Mucosa of descending colon (tissue), 3 donors: ENCODE measurements at regions not wholly inside any gene's neighbourhood (a gene's known extent, or its start where the extent isn't known, plus 50 kb on each side); places are given as distances from the start of the nearest gene placed in this dataset.
"Not testable (repeated sequence)": the region's sequence is repeated elsewhere in the genome, so short reads cannot be mapped to it uniquely, and the experiment has no call there.

ENCODE experiments used
- ATAC-seq: fragments of 200-7000 bp; cut with Tn5 transposase; one replicate; pipeline ENCODE4 v1.9.1; 2020; ENCODE audit warnings: mild to moderate bottlenecking, moderate library complexity
- DNase-seq, 3 donors: peaks; one replicate each; pipeline ENCODE4 v3.0.0-alpha.2; 2020
- H3K36me3 ChIP-seq: fragments of 200-600 bp; one replicate; pipeline ENCODE4 v1.8.0; 2021; ENCODE audit warnings: low read depth, mild to moderate bottlenecking
- H3K4me1 ChIP-seq: fragments of 200-600 bp; one replicate; pipeline ENCODE4 v1.8.0; 2021; ENCODE audit warnings: low read depth, mild to moderate bottlenecking
- H3K4me3 ChIP-seq: fragments of 200-600 bp; one replicate; pipeline ENCODE4 v1.8.0; 2021; ENCODE audit warnings: mild to moderate bottlenecking
- H3K9me3 ChIP-seq: fragments of 200-600 bp; one replicate; pipeline ENCODE4 v1.8.0; 2021; ENCODE audit warnings: mild to moderate bottlenecking
- intact Hi-C, 2 donors: fragments of 100-400 bp; cut with DNase I in 1 of 2; cut with micrococcal nuclease in 1 of 2; formaldehyde crosslinking; loops; one replicate each; pipeline versions ENCODE4 v1.11.0 to v1.11.1; 2022; cut with DNase I, micrococcal nuclease
- TF ChIP-seq, protein P1 (sequence below): fragments of 200-600 bp; IDR thresholded peaks from one replicate; pipeline ENCODE4 v1.8.0; 2022; ENCODE audit warnings: antibody characterized with exemption, mild to moderate bottlenecking
- donor health status: DM: no; HTN: no; CAD: no; lungs with moderate emphysema.
- donor health status: DM: no; HTN: no; CAD: no.
- donor health status: DM: no; HTN: yes; CAD: no.

DNA sequence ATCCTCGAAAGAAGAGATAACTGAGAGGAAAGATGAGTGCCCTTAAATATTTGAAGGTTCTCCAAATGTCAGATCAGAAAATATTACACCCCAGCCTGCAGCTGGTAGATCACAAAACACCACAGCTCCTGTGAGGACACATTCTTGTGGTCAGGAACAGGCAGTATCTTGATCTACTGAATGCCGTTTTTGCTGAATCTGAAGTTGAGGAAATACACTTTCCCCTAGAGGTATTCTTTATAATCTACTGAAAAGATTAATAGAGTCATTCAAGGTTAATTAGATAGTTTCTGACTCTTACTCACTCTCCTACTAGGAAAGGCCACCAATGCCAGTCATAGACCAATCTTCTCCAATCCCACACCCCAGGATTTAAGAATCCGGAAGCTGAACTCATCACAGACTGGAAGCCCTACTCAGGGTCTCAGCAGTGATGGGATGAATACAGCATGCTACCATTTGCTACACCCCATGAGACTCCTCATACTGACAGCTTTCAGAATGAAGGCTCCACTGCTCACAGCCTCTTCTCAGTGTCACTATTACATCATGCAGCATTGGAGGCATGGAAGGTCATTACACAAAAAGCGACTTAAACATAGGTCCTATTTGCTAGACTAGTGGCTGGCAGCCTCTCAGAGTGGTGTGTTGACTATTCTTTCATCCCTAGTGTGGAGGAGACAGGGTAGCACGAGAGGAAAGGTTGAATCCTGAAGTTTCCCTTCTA, 143.9 kb upstream of the SLC1A3 start:
- TF ChIP-seq, protein P1, sequence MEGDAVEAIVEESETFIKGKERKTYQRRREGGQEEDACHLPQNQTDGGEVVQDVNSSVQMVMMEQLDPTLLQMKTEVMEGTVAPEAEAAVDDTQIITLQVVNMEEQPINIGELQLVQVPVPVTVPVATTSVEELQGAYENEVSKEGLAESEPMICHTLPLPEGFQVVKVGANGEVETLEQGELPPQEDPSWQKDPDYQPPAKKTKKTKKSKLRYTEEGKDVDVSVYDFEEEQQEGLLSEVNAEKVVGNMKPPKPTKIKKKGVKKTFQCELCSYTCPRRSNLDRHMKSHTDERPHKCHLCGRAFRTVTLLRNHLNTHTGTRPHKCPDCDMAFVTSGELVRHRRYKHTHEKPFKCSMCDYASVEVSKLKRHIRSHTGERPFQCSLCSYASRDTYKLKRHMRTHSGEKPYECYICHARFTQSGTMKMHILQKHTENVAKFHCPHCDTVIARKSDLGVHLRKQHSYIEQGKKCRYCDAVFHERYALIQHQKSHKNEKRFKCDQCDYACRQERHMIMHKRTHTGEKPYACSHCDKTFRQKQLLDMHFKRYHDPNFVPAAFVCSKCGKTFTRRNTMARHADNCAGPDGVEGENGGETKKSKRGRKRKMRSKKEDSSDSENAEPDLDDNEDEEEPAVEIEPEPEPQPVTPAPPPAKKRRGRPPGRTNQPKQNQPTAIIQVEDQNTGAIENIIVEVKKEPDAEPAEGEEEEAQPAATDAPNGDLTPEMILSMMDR = no peak
- no peak for ATAC-seq
- Histone ChIP-seq H3K4me3 (no peak overlapping the region), H3K9me3 (no peaks in the 10 kb centered on the region), H3K4me1 (no peaks in the 10 kb centered on the region), H3K36me3 (no peaks in the 10 kb centered on the region)
- intact Hi-C loops = no loop called here
- DNase-seq = no peak

DNA sequence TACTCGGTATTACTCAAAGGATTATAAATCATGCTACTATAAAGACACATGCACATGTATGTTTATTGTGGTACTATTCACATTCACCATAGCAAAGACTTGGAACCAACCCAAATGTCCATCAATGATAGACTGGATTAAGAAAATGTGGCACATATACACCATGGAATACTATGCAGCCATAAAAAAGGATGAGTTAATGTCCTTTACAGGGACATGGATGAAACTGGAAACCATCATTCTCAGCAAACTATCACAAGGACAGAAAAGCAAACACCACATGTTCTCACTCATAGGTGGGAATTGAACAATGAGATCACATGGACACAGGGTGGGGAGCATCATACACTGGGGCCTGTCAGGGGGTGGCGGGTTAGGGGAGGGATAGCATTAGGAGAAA, 130.5 kb upstream of the SLC1A3 start:
- ATAC-seq, H3K36me3 ChIP-seq, H3K4me3 ChIP-seq, H3K4me1 ChIP-seq, intact Hi-C loops, DNase-seq, H3K9me3 ChIP-seq: not testable (repeated sequence)

DNA sequence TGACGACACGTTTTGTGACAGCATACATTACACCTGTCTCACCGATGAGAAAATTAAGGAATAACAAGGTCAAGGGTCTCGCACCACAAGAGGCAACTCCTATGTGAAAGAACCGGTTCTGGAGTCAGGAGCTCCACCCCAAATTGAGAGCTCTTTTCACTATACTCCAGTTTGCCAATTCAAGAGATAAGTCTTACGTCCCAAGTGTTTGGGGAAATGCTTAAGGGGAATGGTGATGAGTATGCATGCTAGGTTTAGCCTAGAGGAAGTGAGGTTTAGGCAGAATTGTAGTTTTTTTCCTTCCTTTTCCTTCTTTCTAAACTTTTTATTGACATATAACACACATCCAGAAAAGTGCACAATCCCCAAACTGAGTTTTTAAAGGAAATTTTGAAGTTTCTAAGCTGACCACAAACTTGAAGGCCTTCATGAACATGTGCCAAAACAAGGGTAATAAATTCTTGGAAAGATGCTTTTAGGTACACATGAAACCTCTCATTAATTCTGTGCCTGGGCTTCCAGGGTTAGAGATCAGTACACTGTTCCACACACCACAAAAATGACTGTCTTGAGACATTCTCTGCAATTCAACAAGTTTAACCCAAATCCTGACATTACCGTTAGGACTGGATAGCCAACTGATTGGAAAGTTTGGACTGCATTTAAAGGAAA, 127.6 kb upstream of the SLC1A3 start:
- ATAC-seq = no peak
- TF ChIP-seq, protein P1 = no peak
- no peaks in the 10 kb centered on the region for H3K36me3 ChIP-seq

DNA sequence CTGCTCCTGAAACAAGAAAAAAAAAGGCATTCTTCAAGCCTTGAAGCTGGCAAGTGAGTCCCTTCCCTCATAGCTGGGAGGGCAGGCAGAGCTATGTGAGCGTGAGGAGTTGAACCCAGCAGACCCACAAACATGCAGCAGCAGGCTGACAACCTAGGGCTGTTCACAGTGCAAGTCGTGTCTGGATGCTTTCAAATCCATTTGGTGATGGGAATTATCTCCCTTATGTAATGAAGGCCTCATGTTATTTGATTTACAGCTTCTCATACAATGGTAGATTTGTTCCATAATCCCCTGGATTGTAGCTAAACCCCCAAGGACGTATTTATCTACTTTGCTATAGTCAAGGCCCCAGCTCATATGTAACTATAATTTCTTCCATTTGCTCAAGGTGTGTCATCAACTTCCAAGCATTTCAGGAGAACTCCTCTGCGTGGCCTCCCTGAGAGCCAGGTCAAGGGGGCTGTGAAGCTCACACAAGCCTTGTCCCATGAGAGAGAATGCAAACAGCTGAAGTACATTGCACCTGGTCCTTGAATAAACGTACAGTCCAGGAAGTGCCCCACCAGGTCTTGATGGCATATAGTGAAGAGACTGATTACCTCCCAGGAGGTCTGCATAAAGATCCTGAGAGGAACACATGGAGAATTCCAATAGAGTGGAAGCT, 124.8 kb upstream of the SLC1A3 start:
- ATAC-seq = no peak
- TF ChIP-seq, protein P1 = no peak

More for the DNA sequence above, 127.6 kb upstream of the SLC1A3 start:
- no peak overlapping the region for H3K4me3 ChIP-seq
- no peaks in the 10 kb centered on the region for H3K4me1 ChIP-seq
- DNase-seq = no peak
- no peaks in the 10 kb centered on the region for H3K9me3 ChIP-seq
- intact Hi-C loops = no loop called here

DNA sequence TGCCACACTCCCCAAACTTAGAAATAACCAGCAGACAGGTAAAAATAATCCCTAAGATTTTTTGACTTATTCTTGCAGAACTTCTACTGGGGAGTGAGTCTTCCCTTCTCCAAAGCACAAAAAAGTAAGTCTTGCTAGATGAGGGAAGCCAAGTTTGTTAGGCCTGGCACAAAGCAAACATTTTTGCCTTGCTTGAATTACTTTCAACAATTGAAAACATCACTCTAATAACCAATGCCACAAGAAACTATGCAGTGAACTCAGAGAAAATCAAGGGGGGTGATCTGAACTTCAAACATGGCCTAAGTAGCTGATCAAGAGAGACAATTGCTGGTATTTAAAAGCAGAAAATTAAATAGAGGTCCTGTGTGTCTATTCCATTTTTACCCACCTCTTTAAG, 123.6 kb upstream of the SLC1A3 start:
- no peak for ATAC-seq
- TF ChIP-seq, protein P1 = no peak
- intact Hi-C loops = no loop called here
- no peaks in the 10 kb centered on the region for H3K9me3 ChIP-seq
- no peaks in the 10 kb centered on the region for H3K4me1 ChIP-seq
- no peak for DNase-seq
- H3K36me3 ChIP-seq = no peaks in the 10 kb centered on the region
- no peak overlapping the region for H3K4me3 ChIP-seq

More for the DNA sequence above, 124.8 kb upstream of the SLC1A3 start:
- Histone ChIP-seq H3K9me3 (no peaks in the 10 kb centered on the region), H3K4me3 (no peak overlapping the region), H3K36me3 (no peaks in the 10 kb centered on the region), H3K4me1 (no peaks in the 10 kb centered on the region)
- no peak for DNase-seq
- intact Hi-C loops = no loop called here

DNA sequence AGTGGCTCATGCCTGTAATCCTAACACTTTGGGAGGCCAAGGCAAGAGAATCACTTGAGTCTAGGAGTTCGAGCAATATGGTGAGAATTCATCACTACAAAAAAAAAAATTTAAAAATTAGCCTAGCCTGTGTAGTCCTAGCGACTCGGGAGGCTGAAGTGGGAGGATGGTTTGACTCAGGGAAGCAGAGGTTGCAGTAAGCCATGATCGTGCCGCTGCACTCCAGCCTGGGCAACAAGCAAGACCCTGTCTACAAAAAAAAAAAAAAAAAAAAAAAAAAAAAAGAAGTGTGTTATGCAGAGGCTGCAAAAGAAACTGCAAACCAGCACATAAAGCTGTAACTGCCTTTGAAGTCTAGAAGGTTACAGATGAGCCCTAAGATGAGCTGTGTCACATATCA, 116.9 kb upstream of the SLC1A3 start:
- Histone ChIP-seq H3K9me3 (no peaks in the 10 kb centered on the region), H3K4me1 (no peaks in the 10 kb centered on the region), H3K36me3 (no peaks in the 10 kb centered on the region), H3K4me3 (no peak overlapping the region)
- no peak for ATAC-seq
- TF ChIP-seq, protein P1 = no peak
- DNase-seq = no peak
- intact Hi-C loops = no loop called here
